BJ (cell line): ENCODE measurements at regions not wholly inside any gene's neighbourhood (a gene's known extent, or its start where the extent isn't known, plus 50 kb on each side); places are given as distances from the start of the nearest gene placed in this dataset.

Experiments used
- CTCF ChIA-PET: fragments of 350-600 bp; formaldehyde crosslinking; extraction: SDS; loops from one replicate; lab custom pipeline; 2021; ENCODE audit warnings: antibody characterized with exemption, inconsistent platforms; lab: Yijun Ruan, JAX
- POLR2A ChIA-PET: fragments of 300-600 bp; sonication (Branson Sonifier 250); formaldehyde crosslinking; extraction: SDS; loops from one replicate; lab custom pipeline; 2021; ENCODE audit warnings: antibody characterized with exemption; lab: Charles Lee
- DNase-seq: peaks from one replicate; pipeline ENCODE4 v3.0.0-alpha.2; 2011; ENCODE audit warnings: low read depth
- H3K27me3 ChIP-seq: 2 replicates; pipeline ENCODE4 v1.6.0; 2011; ENCODE audit warnings: low read length; ENCODE audit not compliant: control insufficient read depth, insufficient read depth
- H3K36me3 ChIP-seq: 2 replicates; pipeline ENCODE4 v1.5.1; 2011; ENCODE audit warnings: low read length; ENCODE audit not compliant: control insufficient read depth, insufficient read depth
- H3K4me3 ChIP-seq: 2 replicates; pipeline ENCODE4 v1.5.1; 2011; ENCODE audit warnings: low read depth, mild to moderate bottlenecking, control low read depth, low read length
- TF ChIP-seq, protein P1 (sequence below): IDR thresholded peaks from 2 replicates; pipeline ENCODE4 v1.5.1; 2011; ENCODE audit warnings: low read depth, mild to moderate bottlenecking, control low read depth, inconsistent platforms, low read length, moderate library complexity; ENCODE audit not compliant: insufficient read depth

- Histone ChIP-seq H3K27me3 (no peaks in the 10 kb centered on the region), H3K36me3 (no peaks in the 10 kb centered on the region), H3K4me3 (no peak overlapping the region)
- no peak for DNase-seq
- ChIA-PET CTCF (interaction anchor here (0.6 kb wide), 2 partner anchors 120 to 124 kb away, joined by 3 read pairs; no protein-coding TSS in a partner anchor), POLR2A (no interaction called here)
- TF ChIP-seq, protein P1, sequence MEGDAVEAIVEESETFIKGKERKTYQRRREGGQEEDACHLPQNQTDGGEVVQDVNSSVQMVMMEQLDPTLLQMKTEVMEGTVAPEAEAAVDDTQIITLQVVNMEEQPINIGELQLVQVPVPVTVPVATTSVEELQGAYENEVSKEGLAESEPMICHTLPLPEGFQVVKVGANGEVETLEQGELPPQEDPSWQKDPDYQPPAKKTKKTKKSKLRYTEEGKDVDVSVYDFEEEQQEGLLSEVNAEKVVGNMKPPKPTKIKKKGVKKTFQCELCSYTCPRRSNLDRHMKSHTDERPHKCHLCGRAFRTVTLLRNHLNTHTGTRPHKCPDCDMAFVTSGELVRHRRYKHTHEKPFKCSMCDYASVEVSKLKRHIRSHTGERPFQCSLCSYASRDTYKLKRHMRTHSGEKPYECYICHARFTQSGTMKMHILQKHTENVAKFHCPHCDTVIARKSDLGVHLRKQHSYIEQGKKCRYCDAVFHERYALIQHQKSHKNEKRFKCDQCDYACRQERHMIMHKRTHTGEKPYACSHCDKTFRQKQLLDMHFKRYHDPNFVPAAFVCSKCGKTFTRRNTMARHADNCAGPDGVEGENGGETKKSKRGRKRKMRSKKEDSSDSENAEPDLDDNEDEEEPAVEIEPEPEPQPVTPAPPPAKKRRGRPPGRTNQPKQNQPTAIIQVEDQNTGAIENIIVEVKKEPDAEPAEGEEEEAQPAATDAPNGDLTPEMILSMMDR = no peak
Observed at GRCh38 chr18:40163254-40163653, 1791.8 kb upstream of the PIK3C3 start.

GRCh38 chr18:40160361-40160760 lies 1794.7 kb upstream of the PIK3C3 start:
- Histone ChIP-seq H3K27me3 (no peaks in the 10 kb centered on the region), H3K4me3 (no peak overlapping the region), H3K36me3 (no peaks in the 10 kb centered on the region)
- TF ChIP-seq, protein P1 = no peak
- POLR2A ChIA-PET = no interaction called here
- CTCF ChIA-PET = interaction anchor here (0.9 to 1.9 kb wide), 3 partner anchors 9 to 40 kb away, joined by 3 to 6 read pairs (median 3); no protein-coding TSS in a partner anchor
- DNase-seq = no peak

DNA sequence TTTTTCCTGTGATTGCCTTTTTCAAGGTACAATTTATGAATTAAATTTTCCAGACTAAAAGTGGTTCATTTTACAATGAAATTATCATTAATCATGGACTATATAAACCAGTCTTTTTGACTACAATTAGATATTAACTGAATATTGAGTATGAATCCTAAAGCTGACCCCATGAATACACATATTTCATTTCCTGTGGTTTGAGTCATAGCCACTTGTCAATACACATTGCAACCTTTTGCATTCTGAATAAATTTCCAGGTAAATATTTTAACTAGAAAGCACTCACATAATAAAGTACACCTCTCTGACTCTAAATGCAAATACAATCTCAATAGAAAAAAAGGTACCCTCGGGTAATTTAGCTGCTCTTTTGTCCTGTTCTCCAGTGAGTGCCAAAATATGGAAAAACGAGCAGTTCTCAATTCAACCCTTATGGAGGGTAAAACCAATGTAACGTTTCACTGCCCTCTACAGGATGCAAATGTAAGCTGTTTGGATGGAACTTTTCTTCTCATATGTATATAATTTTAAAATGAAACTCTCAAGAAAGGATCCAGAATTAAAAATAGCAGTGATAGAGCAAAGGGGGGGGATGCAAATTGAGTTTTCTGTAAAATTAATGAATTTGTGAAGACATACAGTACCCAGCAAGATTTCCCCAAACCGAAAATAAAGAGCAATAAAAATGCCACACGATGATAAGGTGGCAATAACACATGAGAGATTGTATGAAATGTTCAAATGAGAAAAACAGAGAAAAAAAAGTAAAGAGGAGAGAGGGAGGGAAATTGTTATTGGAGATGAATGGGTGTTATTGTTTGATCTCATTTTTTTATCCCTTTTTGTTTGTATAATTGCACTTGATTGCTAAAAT lies 1795.7 kb upstream of the PIK3C3 start:
- Histone ChIP-seq H3K27me3 (no peaks in the 10 kb centered on the region), H3K36me3 (no peaks in the 10 kb centered on the region), H3K4me3 (no peak overlapping the region)
- CTCF ChIA-PET = interaction anchor here (0.6 to 1.9 kb wide), 4 partner anchors 10 to 1107 kb away, joined by 3 to 6 read pairs (median 3); no protein-coding TSS in a partner anchor
- POLR2A ChIA-PET = no interaction called here
- DNase-seq = no peak
- TF ChIP-seq, protein P1 = peak; percentile 60

DNA sequence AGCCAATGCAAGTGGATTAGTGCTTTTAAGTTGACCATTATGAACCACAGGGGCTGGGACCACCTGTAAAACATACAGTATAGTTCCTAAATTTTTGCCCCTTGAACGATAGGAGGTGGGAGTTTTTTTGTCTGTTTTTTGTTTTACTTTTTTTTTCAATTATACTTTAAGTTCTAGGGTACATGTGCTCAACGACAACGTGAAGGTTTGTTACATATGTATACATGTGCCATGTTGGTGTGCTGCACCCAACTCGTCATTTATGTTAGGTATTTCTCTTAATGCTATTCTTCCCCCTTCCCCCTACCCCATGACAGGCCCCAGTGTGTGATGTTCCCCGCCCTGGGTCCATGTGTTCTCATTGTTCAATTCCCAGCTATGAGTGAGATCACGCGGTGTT lies 1797.9 kb upstream of the PIK3C3 start:
- DNase-seq = no peak
- H3K4me3 ChIP-seq = no peak overlapping the region
- TF ChIP-seq, protein P1 = no peak
- H3K27me3 ChIP-seq = no peaks in the 10 kb centered on the region
- CTCF ChIA-PET = no interaction called here
- no peaks in the 10 kb centered on the region for H3K36me3 ChIP-seq
- POLR2A ChIA-PET = no interaction called here

GRCh38 chr18:40152859-40153258 lies 1802.2 kb upstream of the PIK3C3 start:
- TF ChIP-seq, protein P1 = no peak
- Histone ChIP-seq H3K27me3 (no peaks in the 10 kb centered on the region), H3K4me3 (no peak overlapping the region), H3K36me3 (no peaks in the 10 kb centered on the region)
- POLR2A ChIA-PET = interaction anchor here (0.6 kb wide), 1 partner anchor 1226 kb away, joined by 3 read pairs; no protein-coding TSS in a partner anchor
- CTCF ChIA-PET = no interaction called here
- DNase-seq = no peak
